ENCODE measurements at regions not wholly inside any gene's neighbourhood (a gene's known extent, or its start where the extent isn't known, plus 50 kb on each side); places are given as distances from the start of the nearest gene placed in this dataset.

DNA sequence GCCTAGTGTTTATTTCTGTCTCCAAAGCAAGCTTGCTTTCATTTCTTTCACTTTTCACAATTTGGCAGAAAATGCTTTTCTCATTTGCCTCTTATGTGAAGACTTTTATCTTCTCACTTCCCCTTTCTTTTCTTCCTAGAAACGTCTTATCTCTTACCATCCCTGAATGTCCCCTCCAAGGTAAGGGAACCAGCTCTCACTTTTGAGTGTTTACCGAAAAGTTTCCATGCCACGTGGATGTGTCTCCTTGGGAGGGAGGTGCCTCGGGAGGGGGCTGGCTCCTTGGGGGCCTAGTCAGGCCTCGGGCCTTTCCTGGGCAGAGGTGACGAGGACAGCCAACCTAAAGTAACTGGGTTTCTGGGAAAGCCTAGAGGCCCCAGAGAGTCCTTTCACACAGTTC, 127.4 kb downstream of the CD24 start:
- Histone ChIP-seq H4K20me1 (ENCODE audit: control insufficient read depth, insufficient read depth) (no peaks in the 10 kb centered on the region), H3K36me3 (ENCODE audit: control insufficient read depth in 2 of 2, insufficient read depth in 2 of 2, low read length in 1 of 2) (no peaks in the 10 kb centered on the region), H3K4me2 (ENCODE audit: control insufficient read depth, insufficient read depth) (peak overlapping the region; percentile 77), H3K79me2 (ENCODE audit: control insufficient read depth, insufficient read depth, low read length) (no peaks in the 10 kb centered on the region), H3K27me3 (replicated peaks in 1 of 2; ENCODE audit: control insufficient read depth in 2 of 2, insufficient read depth in 2 of 2, low read length in 1 of 2) (no peaks in the 10 kb centered on the region), H3K27ac (ENCODE audit: control insufficient read depth, insufficient read depth) (peak overlapping the region; percentile 96), H3K9me3 (replicated peaks; ENCODE audit: control insufficient read depth, insufficient read depth, low read length) (peaks cover 3% of the 10 kb centered on the region; the same call in 2 of the 3 replicates), H3K4me1 (ENCODE audit: control insufficient read depth, insufficient read depth, low read length) (peaks cover 44% of the 10 kb centered on the region), H3K9ac (ENCODE audit: control insufficient read depth, insufficient read depth, low read length) (peak overlapping the region; percentile 64), H2AFZ (ENCODE audit: control insufficient read depth, low read depth, low read length) (peak overlapping the region; percentile 72), H3K4me3 (no peak overlapping the region; the same call in 1 of the 2 replicates)
- POLR2A ChIA-PET, result interaction anchor here (0.7 kb wide), 1 partner anchor 39 kb away, joined by 4 read pairs; no protein-coding TSS in a partner anchor
- DNase-seq (ENCODE audit: low read depth, low spot score) (peak; percentile 31), ATAC-seq (peak; percentile 63), FAIRE-seq (no peak)
- WGBS (ENCODE audit: insufficient coverage, insufficient replicate concordance, low lambda C conversion rate, missing lambda C conversion rate), result 61% methylated on average over 6 of the region's 6 CpGs
- intact Hi-C loops (cut with micrococcal nuclease; ENCODE audit: unreplicated experiment), result loop anchor here (5.0 kb wide), 2 partner anchors 130 to 215 kb away; no protein-coding TSS in a partner anchor
- CTCF ChIA-PET, result interaction anchor here (1.1 to 1.4 kb wide), 3 partner anchors 9 to 221 kb away, joined by 3 to 4 read pairs (median 4); no protein-coding TSS in a partner anchor
- in situ Hi-C loops (cut with MboI), result no loop called here
- SMC1A ChIA-PET (ENCODE audit: uncharacterized antibody, unreplicated experiment), result interaction anchor here (0.7 to 1.7 kb wide), 11 partner anchors 9 to 325 kb away, joined by 3 to 5 read pairs (median 3); no protein-coding TSS in a partner anchor
- BruUV-seq (replicated peaks), result no TSS peak
- RAD21 ChIA-PET (ENCODE audit: unreplicated experiment), result interaction anchor here (0.8 to 1.4 kb wide), 3 partner anchors 79 to 238 kb away, joined by 3 read pairs; no protein-coding TSS in a partner anchor
- TF ChIP-seq CHD4 (IDR thresholded peaks at IDR 0.05), result no peak
- no peak for TF ChIP-seq FOXK2 (IDR thresholded peaks at IDR 0.05)
- TF ChIP-seq USF2 (IDR thresholded peaks at IDR 0.05; ENCODE audit: borderline replicate concordance, low read depth, low read length), result no peak
- TF ChIP-seq, protein P1, sequence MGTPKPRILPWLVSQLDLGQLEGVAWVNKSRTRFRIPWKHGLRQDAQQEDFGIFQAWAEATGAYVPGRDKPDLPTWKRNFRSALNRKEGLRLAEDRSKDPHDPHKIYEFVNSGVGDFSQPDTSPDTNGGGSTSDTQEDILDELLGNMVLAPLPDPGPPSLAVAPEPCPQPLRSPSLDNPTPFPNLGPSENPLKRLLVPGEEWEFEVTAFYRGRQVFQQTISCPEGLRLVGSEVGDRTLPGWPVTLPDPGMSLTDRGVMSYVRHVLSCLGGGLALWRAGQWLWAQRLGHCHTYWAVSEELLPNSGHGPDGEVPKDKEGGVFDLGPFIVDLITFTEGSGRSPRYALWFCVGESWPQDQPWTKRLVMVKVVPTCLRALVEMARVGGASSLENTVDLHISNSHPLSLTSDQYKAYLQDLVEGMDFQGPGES (IDR thresholded peaks at IDR 0.05), result no peak
- no peak for TF ChIP-seq CEBPB (IDR thresholded peaks at IDR 0.05; ENCODE audit: borderline replicate concordance in 1 of 2, low read depth in 2 of 2, low read length in 2 of 2)
- TF ChIP-seq MYC (IDR thresholded peaks at IDR 0.05; ENCODE audit: insufficient read depth, insufficient read length, insufficient replicate concordance, low read length, severe bottlenecking), result no peak
- peak; percentile 80 for TF ChIP-seq IKZF1 (conservative IDR thresholded peaks at IDR 0.05)
- TF ChIP-seq MXI1 (IDR thresholded peaks at IDR 0.05; ENCODE audit: low read depth, low read length), result no peak
- no peak for TF ChIP-seq ZSCAN29 (IDR thresholded peaks at IDR 0.05)
- TF ChIP-seq IRF4 (IDR thresholded peaks at IDR 0.05; ENCODE audit: low read depth, low read length), result 0 out of 2 replicates have a peak, but pooled peaks have one; percentile 46
- TF ChIP-seq ZNF207 (IDR thresholded peaks at IDR 0.05; ENCODE audit: borderline replicate concordance), result no peak
- TF ChIP-seq, protein P2, sequence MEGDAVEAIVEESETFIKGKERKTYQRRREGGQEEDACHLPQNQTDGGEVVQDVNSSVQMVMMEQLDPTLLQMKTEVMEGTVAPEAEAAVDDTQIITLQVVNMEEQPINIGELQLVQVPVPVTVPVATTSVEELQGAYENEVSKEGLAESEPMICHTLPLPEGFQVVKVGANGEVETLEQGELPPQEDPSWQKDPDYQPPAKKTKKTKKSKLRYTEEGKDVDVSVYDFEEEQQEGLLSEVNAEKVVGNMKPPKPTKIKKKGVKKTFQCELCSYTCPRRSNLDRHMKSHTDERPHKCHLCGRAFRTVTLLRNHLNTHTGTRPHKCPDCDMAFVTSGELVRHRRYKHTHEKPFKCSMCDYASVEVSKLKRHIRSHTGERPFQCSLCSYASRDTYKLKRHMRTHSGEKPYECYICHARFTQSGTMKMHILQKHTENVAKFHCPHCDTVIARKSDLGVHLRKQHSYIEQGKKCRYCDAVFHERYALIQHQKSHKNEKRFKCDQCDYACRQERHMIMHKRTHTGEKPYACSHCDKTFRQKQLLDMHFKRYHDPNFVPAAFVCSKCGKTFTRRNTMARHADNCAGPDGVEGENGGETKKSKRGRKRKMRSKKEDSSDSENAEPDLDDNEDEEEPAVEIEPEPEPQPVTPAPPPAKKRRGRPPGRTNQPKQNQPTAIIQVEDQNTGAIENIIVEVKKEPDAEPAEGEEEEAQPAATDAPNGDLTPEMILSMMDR (IDR thresholded peaks at IDR 0.05 in 2 of 3, conservative IDR thresholded peaks at IDR 0.05 in 1 of 3; ENCODE audit: control insufficient read depth in 2 of 3, extremely low read depth in 1 of 3, insufficient read depth in 1 of 3, low read depth in 3 of 3, low read length in 3 of 3), result no peak
- no peak for TF ChIP-seq SMAD1 (IDR thresholded peaks at IDR 0.05; ENCODE audit: low read depth, partially characterized antibody)
- no peak for TF ChIP-seq E4F1 (IDR thresholded peaks at IDR 0.05; ENCODE audit: borderline replicate concordance, partially characterized antibody)
- TF ChIP-seq SIX5 (IDR thresholded peaks at IDR 0.05; ENCODE audit: low read depth, low read length, severe bottlenecking), result no peak
- TF ChIP-seq RAD51 (IDR thresholded peaks at IDR 0.05), result no peak
- no peak for TF ChIP-seq MYB (IDR thresholded peaks at IDR 0.05; ENCODE audit: borderline replicate concordance, low read depth, low read length)
- TF ChIP-seq BRCA1 (IDR thresholded peaks at IDR 0.05; ENCODE audit: low read depth, low read length), result no peak
